GM18519 (cell line): ENCODE measurements at regions not wholly inside any gene's neighbourhood (a gene's known extent, or its start where the extent isn't known, plus 50 kb on each side); places are given as distances from the start of the nearest gene placed in this dataset.

ENCODE experiments used
- ATAC-seq: cut with Tn5 transposase; IDR thresholded peaks from one replicate; pipeline ENCODE4 v1.9.1; 2021; ENCODE audit warnings: mild to moderate bottlenecking, moderate library complexity; ENCODE audit not compliant: unreplicated experiment, low FRiP score

- ATAC-seq = no peak
Measured at GRCh38 chr11:19530505-19530904, 182.1 kb upstream of the NAV2 start.

GRCh38 chr11:19526119-19526518 is 186.5 kb upstream of the NAV2 start:
- ATAC-seq = no peak

GRCh38 chr11:19525714-19526113 is 186.9 kb upstream of the NAV2 start:
- no peak for ATAC-seq

- no peak for ATAC-seq
Measured at GRCh38 chr11:19525276-19525675, 187.4 kb upstream of the NAV2 start.

GRCh38 chr11:19524171-19524671 is 188.4 kb upstream of the NAV2 start:
- no peak for ATAC-seq

GRCh38 chr11:19520681-19521080 is 192.0 kb upstream of the NAV2 start:
- ATAC-seq = no peak

GRCh38 chr11:19519912-19520641 is 192.6 kb upstream of the NAV2 start:
- ATAC-seq = no peak

GRCh38 chr11:19519353-19519752 is 193.3 kb upstream of the NAV2 start:
- no peak for ATAC-seq

- ATAC-seq = no peak
Measured at GRCh38 chr11:19513253-19513652, 199.4 kb upstream of the NAV2 start.

GRCh38 chr11:19512618-19513017 is 200.0 kb upstream of the NAV2 start:
- ATAC-seq = no peak

- no peak for ATAC-seq
Measured at GRCh38 chr11:19511413-19512183, 201.0 kb upstream of the NAV2 start.

GRCh38 chr11:19511066-19511412 is 201.6 kb upstream of the NAV2 start:
- ATAC-seq = no peak

GRCh38 chr11:19510468-19510867 is 202.2 kb upstream of the NAV2 start:
- no peak for ATAC-seq

GRCh38 chr11:19509215-19509614 is 203.4 kb upstream of the NAV2 start:
- no peak for ATAC-seq

GRCh38 chr11:19508165-19508564 is 204.5 kb upstream of the NAV2 start:
- ATAC-seq = no peak

GRCh38 chr11:19506816-19507486 is 205.7 kb upstream of the NAV2 start:
- no peak for ATAC-seq

- no peak for ATAC-seq
Measured at GRCh38 chr11:19502691-19503253, 209.9 kb upstream of the NAV2 start.

GRCh38 chr11:19501631-19502030 is 211.0 kb upstream of the NAV2 start:
- no peak for ATAC-seq

GRCh38 chr11:19499999-19500398 is 212.6 kb upstream of the NAV2 start:
- ATAC-seq = no peak

- ATAC-seq = no peak
Measured at GRCh38 chr11:19499026-19499669, 213.5 kb upstream of the NAV2 start.
